Endothelial cell of umbilical vein (primary cell): ENCODE measurements at regions not wholly inside any gene's neighbourhood (a gene's known extent, or its start where the extent isn't known, plus 50 kb on each side); places are given as distances from the start of the nearest gene placed in this dataset.

Source experiments
- BruUV-seq: library from RNA; stranded (reverse); fragments of 400-500 nt; replicated peaks from 2 replicates; lab custom pipeline; 2021; lab: Mats Ljungman, UMichigan
- CTCF ChIA-PET: fragments of 300-600, 350-600 bp; sonication (Branson Sonifier 250); formaldehyde crosslinking; loops from one replicate; lab custom pipeline; 2021; ENCODE audit warnings: antibody characterized with exemption, inconsistent platforms; lab: Charles Lee
- POLR2A ChIA-PET: fragments of 300-600, 350-600 bp; sonication (Branson Sonifier 250); formaldehyde crosslinking; loops from one replicate; lab custom pipeline; 2021; ENCODE audit warnings: antibody characterized with exemption, inconsistent platforms; lab: Charles Lee
- DNase-seq: peaks from one replicate; pipeline ENCODE4 v3.0.0-alpha.2; 2011; ENCODE audit warnings: low read depth, low spot score
- FAIRE-seq: peaks from 2 replicates; lab custom pipeline; 2011; peaks lifted over from hg19 to GRCh38; lab: Jason Lieb, UNC
- H2AFZ ChIP-seq: 2 replicates; pipeline ENCODE4 v1.6.0; 2012; ENCODE audit warnings: low read depth, low read length, control low read depth, inconsistent platforms
- H3K27ac ChIP-seq: 2 replicates; pipeline ENCODE4 v1.5.1; 2011; ENCODE audit warnings: low read depth, mild to moderate bottlenecking, control low read depth, low read length, moderate library complexity; ENCODE audit not compliant: insufficient read depth
- H3K27me3 ChIP-seq, 2 experiments: 2 replicates each; pipeline versions ENCODE4 v1.6.0 to v1.6.1; 2011; ENCODE audit warnings: low read length in 2 of 2, mixed read lengths in 1 of 2; ENCODE audit not compliant: control insufficient read depth in 2 of 2, insufficient read depth in 2 of 2
- H3K36me3 ChIP-seq, 2 experiments: 2 replicates in 1 of 2; 3 replicates in 1 of 2; pipeline ENCODE4 v1.5.1; 2011; ENCODE audit warnings: low read length in 2 of 2, mild to moderate bottlenecking in 1 of 2, moderate library complexity in 1 of 2; ENCODE audit not compliant: control insufficient read depth in 2 of 2, insufficient read depth in 2 of 2; ENCODE audit errors: extremely low read depth in 1 of 2
- H3K4me1 ChIP-seq: 3 replicates; pipeline ENCODE4 v1.5.1; 2011; ENCODE audit warnings: mild to moderate bottlenecking, low read length; ENCODE audit not compliant: control insufficient read depth, insufficient read depth; ENCODE audit errors: extremely low read depth
- H3K4me2 ChIP-seq: 2 replicates; pipeline ENCODE4 v1.6.1; 2011; ENCODE audit warnings: low read length, control low read depth, mixed read lengths; ENCODE audit not compliant: insufficient read depth
- H3K4me3 ChIP-seq, 3 experiments: fragments of 200-600 bp in 1 of 3; sonication (generic), shearing (Covaris generic) in 1 of 3; replicated peaks in 1 of 3; 2 replicates each; pipeline ENCODE4 v1.5.1; 2011 to 2016; ENCODE audit warnings: control low read depth in 3 of 3, low read length in 3 of 3, mild to moderate bottlenecking in 2 of 3, inconsistent platforms in 1 of 3, low read depth in 1 of 3, moderate library complexity in 1 of 3; ENCODE audit not compliant: insufficient read depth in 1 of 3
- H3K79me2 ChIP-seq: 2 replicates; pipeline ENCODE4 v1.6.0; 2012; ENCODE audit warnings: low read length, inconsistent platforms; ENCODE audit not compliant: control insufficient read depth, insufficient read depth
- H3K9ac ChIP-seq: replicated peaks from 2 replicates; pipeline ENCODE3; 2011; ENCODE audit warnings: low read length, control low read depth; ENCODE audit not compliant: insufficient read depth; ENCODE audit errors: extremely low read depth
- H3K9me1 ChIP-seq: replicated peaks from 3 replicates; pipeline ENCODE4 v1.6.0; 2011; ENCODE audit warnings: mild to moderate bottlenecking, low read length; ENCODE audit not compliant: control insufficient read depth, insufficient read depth; ENCODE audit errors: extremely low read depth
- H3K9me3 ChIP-seq: replicated peaks from 2 replicates; pipeline ENCODE4 v1.5.1; 2012; ENCODE audit warnings: low read length, inconsistent platforms; ENCODE audit not compliant: control insufficient read depth, insufficient read depth
- H4K20me1 ChIP-seq: replicated peaks from 2 replicates; pipeline ENCODE3; 2011; ENCODE audit warnings: mild to moderate bottlenecking, low read length; ENCODE audit not compliant: control insufficient read depth, insufficient read depth; ENCODE audit errors: extremely low read depth
- CTCF ChIP-seq, 2 donors: IDR thresholded peaks; 1 replicate in 1 of 2; 2 replicates in 1 of 2; pipeline ENCODE4 v1.5.1; 2011; ENCODE audit warnings: low read length in 2 of 2, mild to moderate bottlenecking in 2 of 2, moderate library complexity in 2 of 2, control low read depth in 1 of 2, inconsistent platforms in 1 of 2, low read depth in 1 of 2; ENCODE audit not compliant: insufficient read depth in 1 of 2; ENCODE audit errors: extremely low read depth in 1 of 2
- EZH2 ChIP-seq: IDR thresholded peaks from 2 replicates; pipeline ENCODE4 v1.6.1; 2012; ENCODE audit warnings: borderline replicate concordance, low read depth, mild to moderate bottlenecking, moderate library complexity, low read length, inconsistent platforms; ENCODE audit not compliant: severe bottlenecking
- FOS ChIP-seq: IDR thresholded peaks from 2 replicates; pipeline ENCODE4 v1.6.1; 2011; ENCODE audit warnings: mild to moderate bottlenecking, low read length, moderate library complexity, borderline replicate concordance; ENCODE audit not compliant: insufficient read depth
- GATA2 ChIP-seq: IDR thresholded peaks from 2 replicates; pipeline ENCODE4 v1.7.0; 2011; ENCODE audit warnings: low read depth, mild to moderate bottlenecking, moderate library complexity, mixed read lengths, low read length; ENCODE audit not compliant: insufficient read length, insufficient read depth
- JUN ChIP-seq: IDR thresholded peaks from 2 replicates; pipeline ENCODE4 v1.6.1; 2011; ENCODE audit warnings: borderline replicate concordance, low read depth; ENCODE audit not compliant: insufficient read length, insufficient read depth
- MAX ChIP-seq: IDR thresholded peaks from 2 replicates; pipeline ENCODE4 v1.6.1; 2011; ENCODE audit not compliant: insufficient read depth, insufficient read length
- MYC ChIP-seq: IDR thresholded peaks from one replicate; pipeline ENCODE4 v1.6.1; 2011; ENCODE audit warnings: mild to moderate bottlenecking, low read depth, low read length
- POLR2A ChIP-seq: IDR thresholded peaks from 2 replicates; pipeline ENCODE4 v1.6.1; 2012; ENCODE audit warnings: low read depth, mild to moderate bottlenecking, control low read depth, low read length
- POLR2AphosphoS5 ChIP-seq: IDR thresholded peaks from 2 replicates; pipeline ENCODE4 v1.6.1; 2012; ENCODE audit warnings: low read depth, mild to moderate bottlenecking, control low read depth, low read length, moderate library complexity; ENCODE audit not compliant: insufficient read depth
- dilution Hi-C: fragments of 300-500 bp; cut with MboI; formaldehyde crosslinking; loops from one replicate; pipeline ENCODE4 v1.15.0; 2019; ENCODE audit warnings: low sequenced_read_pairs; ENCODE audit not compliant: extremely low pct_ligation_motif_present
- intact Hi-C: fragments of 100-400 bp; cut with micrococcal nuclease; formaldehyde crosslinking; loops from one replicate; pipeline ENCODE4 v1.10.0; 2022

- ChIA-PET POLR2A (no interaction called here), CTCF (no interaction called here)
- TF ChIP-seq CTCF (IDR thresholded peaks at IDR 0.05; ENCODE audit: extremely low read depth in 1 of 2, insufficient read depth in 1 of 2, low read depth in 1 of 2, low read length in 2 of 2) (no peak), POLR2AphosphoS5 (no peak)
- DNase-seq, result peak; percentile 56
- no peak overlapping the region for H2AFZ ChIP-seq
- H3K27ac ChIP-seq, result no peak overlapping the region
- H3K9ac ChIP-seq, result no peak overlapping the region
- dilution Hi-C loops (no loop called here), intact Hi-C loops (no loop called here)
- H3K4me3 ChIP-seq, result no peak overlapping the region
- no peaks in the 10 kb centered on the region for H3K9me3 ChIP-seq
- H3K36me3 ChIP-seq, result no peaks in the 10 kb centered on the region
- peak; percentile 62 for FAIRE-seq
- H4K20me1 ChIP-seq, result no peaks in the 10 kb centered on the region
- H3K9me1 ChIP-seq, result no peaks in the 10 kb centered on the region
- no peaks in the 10 kb centered on the region for H3K79me2 ChIP-seq
- H3K27me3 ChIP-seq, result peaks cover 4 to 10% of the 10 kb centered on the region in 2 experiments
- H3K4me2 ChIP-seq, result no peak overlapping the region
- no TSS peak for BruUV-seq
- peaks cover 12% of the 10 kb centered on the region for H3K4me1 ChIP-seq
Observed at GRCh38 chr16:86798247-86799041, 220.1 kb downstream of the FOXL1 start.

GRCh38 chr16:86799367-86799766 is 221.0 kb downstream of the FOXL1 start:
- Histone ChIP-seq H3K4me1 (peaks cover 12% of the 10 kb centered on the region), H2AFZ (no peak overlapping the region), H3K9me1 (no peaks in the 10 kb centered on the region), H4K20me1 (no peaks in the 10 kb centered on the region), H3K9ac (no peak overlapping the region), H3K27me3 (peaks cover 4 to 10% of the 10 kb centered on the region in 2 experiments), H3K79me2 (no peaks in the 10 kb centered on the region), H3K27ac (no peak overlapping the region), H3K36me3 (no peaks in the 10 kb centered on the region), H3K9me3 (no peaks in the 10 kb centered on the region), H3K4me3 (no peak overlapping the region), H3K4me2 (no peak overlapping the region)
- BruUV-seq, result no TSS peak
- no peak for FAIRE-seq
- DNase-seq, result no peak
- POLR2A ChIA-PET, result no interaction called here
- CTCF ChIA-PET, result no interaction called here
- TF ChIP-seq GATA2, result no peak
- no peak for TF ChIP-seq POLR2AphosphoS5
- TF ChIP-seq EZH2, result no peak
- TF ChIP-seq MYC, result no peak
- no peak for TF ChIP-seq FOS
- no peak for TF ChIP-seq CTCF (IDR thresholded peaks at IDR 0.05; ENCODE audit: extremely low read depth in 1 of 2, insufficient read depth in 1 of 2, low read depth in 1 of 2, low read length in 2 of 2)
- no peak for TF ChIP-seq MAX
- TF ChIP-seq POLR2A, result no peak
- no peak for TF ChIP-seq JUN
- intact Hi-C loops, result no loop called here
- dilution Hi-C loops, result no loop called here
